PC-9 (cell line): ENCODE measurements at regions not wholly inside any gene's neighbourhood (a gene's known extent, or its start where the extent isn't known, plus 50 kb on each side); places are given as distances from the start of the nearest gene placed in this dataset.
A peak's percentile ranks its signal among the peaks of the same experiment; 100 is the strongest.

Experiments used
- BruUV-seq: library from RNA; stranded (reverse); fragments of 400-500 nt; replicated peaks from 2 replicates; lab custom pipeline; 2021; lab: Mats Ljungman, UMichigan
- CTCF ChIA-PET: fragments of 300-600 bp; sonication (Branson Sonifier 250); formaldehyde crosslinking; loops from one replicate; lab custom pipeline; 2022; ENCODE audit warnings: antibody characterized with exemption; lab: Charles Lee
- POLR2A ChIA-PET: fragments of 300-600 bp; sonication (Branson Sonifier 250); formaldehyde crosslinking; loops from one replicate; lab custom pipeline; 2022; ENCODE audit warnings: antibody characterized with exemption; ENCODE audit not compliant: unreplicated experiment; lab: Charles Lee
- DNase-seq, 2 experiments: peaks; one replicate each; pipeline versions ENCODE4 v3.0.0 to v3.0.0-alpha.2; 2015 to 2022; ENCODE audit warnings: mixed read lengths in 1 of 2
- H2AFZ ChIP-seq: fragments of 200-600 bp; sonication (generic); 2 replicates; pipeline ENCODE4 v1.8.1; 2017; ENCODE audit warnings: antibody characterized with exemption
- H3F3A ChIP-seq: fragments of 200-600 bp; sonication (generic); 2 replicates; pipeline ENCODE4 v1.8.1; 2017; ENCODE audit warnings: antibody characterized with exemption, mild to moderate bottlenecking, low read depth; ENCODE audit not compliant: insufficient read depth
- H3K27ac ChIP-seq: fragments of 200-600 bp; sonication (generic); 2 replicates; pipeline ENCODE4 v1.6.1; 2016; ENCODE audit warnings: mixed run types
- H3K27me3 ChIP-seq: fragments of 200-600 bp; sonication (generic); 2 replicates; pipeline ENCODE4 v1.6.1; 2016; ENCODE audit warnings: low read depth, mixed run types; ENCODE audit not compliant: insufficient read depth
- H3K36me3 ChIP-seq: fragments of 200-600 bp; sonication (generic); 2 replicates; pipeline ENCODE4 v1.6.1; 2016; ENCODE audit warnings: low read depth, mixed run types
- H3K4me1 ChIP-seq: fragments of 200-600 bp; sonication (generic); replicated peaks from 2 replicates; pipeline ENCODE4 v1.6.1; 2016; ENCODE audit warnings: mixed run types; ENCODE audit not compliant: insufficient read depth
- H3K4me2 ChIP-seq: fragments of 200-600 bp; sonication (generic); 2 replicates; pipeline ENCODE4 v1.6.1; 2017; ENCODE audit warnings: mixed run types
- H3K4me3 ChIP-seq: fragments of 200-600 bp; sonication (generic); 2 replicates; pipeline ENCODE4 v1.6.1; 2016; ENCODE audit warnings: mixed run types
- H3K79me2 ChIP-seq: fragments of 200-600 bp; sonication (generic); 2 replicates; pipeline ENCODE4 v1.6.1; 2017; ENCODE audit warnings: low read depth, mixed run types
- H3K9me2 ChIP-seq: fragments of 200-600 bp; sonication (generic); 2 replicates; pipeline ENCODE4 v1.8.1; 2017; ENCODE audit warnings: mild to moderate bottlenecking; ENCODE audit not compliant: insufficient read depth
- H3K9me3 ChIP-seq: fragments of 200-600 bp; sonication (generic); 2 replicates; pipeline ENCODE4 v1.8.1; 2016; ENCODE audit warnings: low read depth; ENCODE audit not compliant: insufficient read depth
- H4K20me1 ChIP-seq: fragments of 200-600 bp; sonication (generic); 2 replicates; pipeline ENCODE4 v1.8.1; 2017; ENCODE audit not compliant: insufficient read depth
- CTCF ChIP-seq: fragments of 200-600 bp; sonication (generic); conservative IDR thresholded peaks from 2 replicates; pipeline ENCODE4 v1.6.1; 2017; ENCODE audit warnings: mixed run types, antibody characterized with exemption, mild to moderate bottlenecking, moderate library complexity
- EZH2 ChIP-seq: fragments of 200-600 bp; sonication (generic); IDR thresholded peaks from 2 replicates; pipeline ENCODE4 v1.8.0; 2017; ENCODE audit warnings: antibody characterized with exemption, low read depth
- intact Hi-C: fragments of 100-400 bp; cut with micrococcal nuclease; formaldehyde crosslinking; loops from one replicate; pipeline ENCODE4 v1.10.0; 2022; ENCODE audit not compliant: unreplicated experiment

- H4K20me1 ChIP-seq: no peaks in the 10 kb centered on the region
- ChIA-PET POLR2A (interaction anchor here (0.6 to 0.7 kb wide), 2 partner anchors 16 to 52 kb away, joined by 3 to 11 read pairs; no protein-coding TSS in a partner anchor), CTCF (no interaction called here)
- intact Hi-C loops: no loop called here
- H3K4me2 ChIP-seq: peak overlapping the region; percentile 37
- H3K9me2 ChIP-seq: no peaks in the 10 kb centered on the region
- 0 out of 2 replicates have a peak, but pooled peaks cover 7% of the 10 kb centered on the region for H3K36me3 ChIP-seq
- H3K27ac ChIP-seq: peak overlapping the region; percentile 72
- no peaks in the 10 kb centered on the region for H3K27me3 ChIP-seq
- TF ChIP-seq CTCF: no peak
- no peak for TF ChIP-seq EZH2
- peaks cover 35% of the 10 kb centered on the region for H3F3A ChIP-seq
- H2AFZ ChIP-seq: no peak overlapping the region
- H3K79me2 ChIP-seq: no peaks in the 10 kb centered on the region
- no TSS peak for BruUV-seq
- peaks cover 31% of the 10 kb centered on the region for H3K4me1 ChIP-seq
- peak; percentile 36 to 100 for DNase-seq
- H3K9me3 ChIP-seq: peaks cover 56% of the 10 kb centered on the region
- no peak overlapping the region for H3K4me3 ChIP-seq
These were observed 224.5 kb upstream of the SP8 start for GRCh38 chr7:21011153-21011552.

DNA sequence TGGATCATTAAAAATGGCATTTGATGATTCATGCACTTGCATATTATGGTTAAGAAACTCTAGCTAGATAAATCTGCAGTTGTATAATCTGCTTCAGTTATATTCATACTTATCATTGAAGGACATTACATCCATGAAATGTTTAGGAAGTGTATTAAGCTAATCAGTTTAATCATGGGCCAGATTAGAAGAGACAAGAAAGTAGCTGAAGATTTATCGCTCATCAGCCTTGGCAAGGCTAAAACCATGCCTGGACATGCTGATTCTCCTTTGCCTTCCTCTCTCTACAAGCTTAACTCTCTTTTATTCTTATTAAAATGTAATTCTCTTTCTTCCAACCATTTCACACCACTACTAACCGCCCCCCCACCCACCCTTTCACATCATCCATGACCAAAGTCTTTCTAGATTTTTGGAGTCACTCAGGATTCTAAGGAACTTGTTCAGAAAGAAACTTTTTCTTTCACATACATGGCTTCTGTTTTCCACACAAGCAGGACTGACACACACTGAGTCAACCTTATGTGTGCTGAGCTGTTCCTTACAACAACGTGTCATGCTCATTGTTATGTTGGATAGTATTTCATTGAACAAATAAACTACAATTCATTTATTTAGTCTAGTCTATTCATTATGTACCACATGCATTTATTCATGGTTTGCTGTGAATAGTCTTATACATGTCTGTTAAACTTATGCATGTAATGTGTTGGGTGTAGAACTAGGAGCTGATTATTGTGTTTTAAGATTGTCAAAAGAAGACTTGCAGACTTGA, 227.3 kb upstream of the SP8 start:
- Histone ChIP-seq H4K20me1 (no peaks in the 10 kb centered on the region), H3K27me3 (no peaks in the 10 kb centered on the region), H3K9me3 (peaks cover 46% of the 10 kb centered on the region), H3F3A (peaks cover 35% of the 10 kb centered on the region), H3K79me2 (no peaks in the 10 kb centered on the region), H3K9me2 (no peaks in the 10 kb centered on the region), H3K4me1 (peaks cover 31% of the 10 kb centered on the region), H3K4me2 (no peak overlapping the region), H3K27ac (no peak overlapping the region), H2AFZ (no peak overlapping the region), H3K4me3 (no peak overlapping the region), H3K36me3 (0 out of 2 replicates have a peak, but pooled peaks cover 7% of the 10 kb centered on the region)
- BruUV-seq: no TSS peak
- ChIA-PET CTCF (no interaction called here), POLR2A (no interaction called here)
- intact Hi-C loops: no loop called here
- no peak for TF ChIP-seq CTCF
- no peak for TF ChIP-seq EZH2
- DNase-seq: no peak

DNA sequence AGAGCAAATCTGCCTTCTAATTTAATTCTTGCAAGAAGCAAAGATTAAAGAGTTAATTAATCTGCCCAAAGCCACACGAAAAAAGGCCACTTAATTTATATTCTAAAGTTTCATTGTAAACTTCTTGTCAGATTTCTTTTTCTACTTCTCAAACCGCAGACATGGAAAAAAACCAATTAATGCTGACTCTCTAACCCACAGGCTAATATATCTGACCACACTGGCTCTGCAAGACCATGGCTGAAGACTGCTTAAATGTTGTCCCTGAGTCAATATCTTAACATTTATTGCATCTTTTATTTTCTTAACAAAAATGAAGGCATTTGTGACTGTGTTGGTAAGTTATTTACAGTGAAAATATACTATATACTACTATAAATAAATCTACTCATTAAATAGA, 234.0 kb upstream of the SP8 start:
- no TSS peak for BruUV-seq
- no peaks in the 10 kb centered on the region for H3K9me2 ChIP-seq
- no peak overlapping the region for H2AFZ ChIP-seq
- no peaks in the 10 kb centered on the region for H3K36me3 ChIP-seq
- CTCF ChIA-PET: no interaction called here
- no peaks in the 10 kb centered on the region for H4K20me1 ChIP-seq
- intact Hi-C loops: no loop called here
- no peak overlapping the region for H3K4me2 ChIP-seq
- no peaks in the 10 kb centered on the region for H3F3A ChIP-seq
- no peak overlapping the region for H3K27ac ChIP-seq
- H3K79me2 ChIP-seq: no peaks in the 10 kb centered on the region
- POLR2A ChIA-PET: no interaction called here
- H3K9me3 ChIP-seq: peaks cover 18% of the 10 kb centered on the region; the same call in 1 of the 2 replicates
- no peak for TF ChIP-seq EZH2
- TF ChIP-seq CTCF: no peak
- no peak overlapping the region for H3K4me3 ChIP-seq
- DNase-seq: no peak
- no peaks in the 10 kb centered on the region for H3K4me1 ChIP-seq
- H3K27me3 ChIP-seq: no peaks in the 10 kb centered on the region
